OCI-M1 (cell line): ENCODE measurements at regions not wholly inside any gene's neighbourhood (a gene's known extent, or its start where the extent isn't known, plus 50 kb on each side); places are given as distances from the start of the nearest gene placed in this dataset.
A peak's percentile ranks its signal among the peaks of the same experiment; 100 is the strongest.

Source experiments
- DNase-seq: peaks from one replicate; lab custom pipeline; 2025; lab: John Stamatoyannopoulos, UW

- DNase-seq: no peak
These were observed 78.0 kb upstream of the CTLA4 start for GRCh38 chr2:203789618-203790017.

DNA sequence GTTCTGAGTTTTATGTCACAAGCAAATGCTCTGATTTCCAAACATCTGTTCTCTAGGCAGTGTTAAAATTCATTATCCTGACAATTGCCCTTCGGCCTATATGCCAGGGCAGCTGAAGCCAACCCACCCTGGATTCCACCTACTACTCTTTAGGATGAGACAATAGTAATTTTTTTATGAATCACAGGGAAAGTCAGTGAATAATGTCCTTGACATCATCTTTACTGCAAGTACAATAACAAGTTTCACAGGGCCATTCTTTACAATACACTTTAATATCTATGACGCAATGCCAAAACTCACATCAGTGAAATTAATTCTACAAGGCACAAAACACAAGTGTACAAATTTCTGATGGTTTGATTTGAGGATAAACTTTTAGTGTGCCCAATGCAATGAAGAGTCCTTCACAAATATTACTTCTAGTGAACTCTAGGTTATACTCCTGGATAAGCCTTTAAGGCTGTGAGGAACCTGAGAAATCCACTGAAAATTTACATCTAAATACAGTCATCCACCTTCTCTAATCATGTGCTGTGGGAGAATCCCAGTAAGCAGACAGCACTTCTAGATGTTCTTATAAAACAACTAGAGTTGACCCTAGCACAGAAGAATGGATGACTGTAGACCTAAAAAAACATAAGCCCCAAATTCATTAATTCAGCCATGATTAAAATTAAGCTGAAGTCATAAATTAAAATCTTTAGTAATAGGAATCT lies 77.3 kb upstream of the CTLA4 start:
- DNase-seq: no peak

- DNase-seq: no peak
These were observed 71.1 kb upstream of the CTLA4 start for GRCh38 chr2:203796248-203797010.

DNA sequence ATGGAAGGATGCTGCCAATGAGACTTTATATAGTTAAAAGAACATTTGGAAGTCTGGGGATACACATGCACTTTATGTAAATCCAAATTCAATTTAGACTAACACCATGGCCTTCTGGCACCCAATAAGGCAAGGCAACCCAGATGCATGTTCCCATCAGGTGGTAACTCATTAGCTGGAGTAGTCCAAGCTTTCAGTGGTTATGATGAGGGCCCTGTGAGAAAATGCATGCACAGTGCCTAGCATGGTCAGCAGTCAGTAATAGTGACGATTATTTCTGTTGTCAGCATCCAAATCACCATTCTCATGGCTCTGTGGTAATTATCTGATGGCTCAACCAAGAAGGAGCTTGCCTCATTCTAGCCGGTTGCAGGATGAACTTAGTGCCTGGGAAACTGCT lies 70.3 kb upstream of the CTLA4 start:
- no peak for DNase-seq

DNA sequence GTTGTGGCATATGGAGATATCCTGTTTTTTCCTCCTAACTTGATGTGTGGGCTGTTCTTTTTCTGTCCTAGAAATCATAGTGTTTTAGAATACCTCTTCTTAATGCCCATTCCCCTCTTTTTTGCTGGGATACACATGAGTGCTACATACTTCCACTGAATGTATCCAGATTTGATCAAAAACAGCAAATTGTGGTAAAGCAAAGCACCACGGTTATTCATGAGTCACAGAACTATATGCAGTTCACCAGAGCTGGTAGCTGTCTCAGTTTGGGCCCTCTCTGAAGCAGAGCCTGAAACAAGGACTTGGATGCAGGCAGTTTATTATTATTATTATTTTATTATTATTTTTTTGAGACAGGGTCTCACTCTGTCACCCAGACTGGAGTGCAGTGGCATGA lies 69.9 kb upstream of the CTLA4 start:
- no peak for DNase-seq

- DNase-seq: no peak
These were observed 69.1 kb upstream of the CTLA4 start for GRCh38 chr2:203798296-203799087.

DNA sequence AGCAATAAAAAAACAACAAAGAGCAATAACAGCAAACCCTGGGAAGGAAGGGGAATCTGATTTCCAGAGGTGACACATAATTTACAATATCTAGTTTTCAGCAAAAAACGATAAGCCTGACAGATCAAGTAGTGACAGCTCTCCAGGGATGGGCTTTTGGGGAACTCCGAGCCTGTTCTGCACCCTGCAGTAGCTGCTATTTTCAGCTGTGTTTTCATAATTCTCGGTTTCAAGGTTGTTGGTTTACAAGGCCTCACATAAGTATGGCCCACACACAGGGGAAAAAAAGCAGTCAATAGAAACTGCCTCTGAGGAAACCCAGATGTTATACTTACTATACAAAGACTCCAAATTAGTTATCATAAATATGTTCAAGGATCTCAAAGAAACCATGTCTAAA lies 67.7 kb upstream of the CTLA4 start:
- no peak for DNase-seq

GRCh38 chr2:203800783-203801182 lies 66.8 kb upstream of the CTLA4 start:
- DNase-seq: no peak

- DNase-seq: no peak
These were observed 65.1 kb upstream of the CTLA4 start for GRCh38 chr2:203802342-203803052.

GRCh38 chr2:203803053-203803429 lies 64.5 kb upstream of the CTLA4 start:
- no peak for DNase-seq

DNA sequence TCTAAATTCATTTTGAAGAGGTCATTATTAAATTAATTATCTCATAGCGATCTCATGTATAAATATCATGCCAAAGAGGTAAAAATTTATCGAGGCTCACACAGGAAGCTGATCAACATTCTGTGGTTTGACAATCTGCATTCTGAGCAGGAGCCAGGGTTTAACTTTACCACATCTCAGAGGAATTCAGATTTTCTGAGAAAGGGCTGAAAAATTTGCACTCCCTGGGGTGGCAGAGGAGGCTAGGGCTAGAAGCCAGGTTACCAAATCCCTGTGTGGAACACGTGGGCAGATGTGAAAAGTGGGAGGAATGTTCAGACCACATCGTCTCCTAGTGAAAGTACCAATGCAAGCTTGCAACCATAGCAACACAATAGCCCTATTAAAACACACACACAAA lies 63.5 kb upstream of the CTLA4 start:
- no peak for DNase-seq

GRCh38 chr2:203804764-203805485 lies 62.6 kb upstream of the CTLA4 start:
- DNase-seq: peak; percentile 16

DNA sequence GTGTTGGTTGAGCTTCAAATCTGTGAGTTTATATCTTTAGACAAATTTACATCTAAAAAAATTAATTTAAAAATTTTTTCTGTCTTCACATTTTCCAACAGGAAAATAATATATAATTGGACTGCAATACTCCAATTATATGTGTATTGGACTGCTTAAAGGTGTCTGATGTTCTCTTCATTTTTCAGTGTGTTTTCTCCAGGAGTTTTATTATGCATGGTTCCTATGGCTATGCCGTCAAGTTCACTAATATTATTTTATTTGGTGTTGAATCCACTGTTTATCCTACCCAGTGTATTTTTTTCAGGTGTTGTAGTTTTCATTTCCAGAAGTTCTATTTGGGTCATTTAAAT lies 62.1 kb upstream of the CTLA4 start:
- DNase-seq: no peak

DNA sequence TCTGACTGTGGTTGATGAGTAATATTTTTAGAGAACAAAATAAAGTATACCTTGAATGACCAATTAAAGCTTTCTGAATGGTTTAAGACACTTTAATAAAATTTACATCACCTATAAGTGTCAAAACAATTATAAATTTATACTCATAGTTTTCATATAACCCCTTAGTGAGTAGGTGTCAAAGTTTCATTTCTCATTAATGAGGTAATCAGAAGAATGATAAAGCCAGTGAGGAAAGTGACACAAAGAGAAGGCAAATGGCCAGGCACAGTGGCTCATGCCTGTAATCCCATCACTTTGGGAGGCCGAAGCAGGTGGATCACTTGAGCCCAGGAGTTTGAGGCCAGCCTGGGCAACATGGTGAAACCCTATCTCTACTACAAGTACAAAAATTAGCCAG lies 60.8 kb upstream of the CTLA4 start:
- DNase-seq: no peak

- DNase-seq: no peak
These were observed 59.4 kb upstream of the CTLA4 start for GRCh38 chr2:203808046-203808750.

- DNase-seq: no peak
These were observed 58.5 kb upstream of the CTLA4 start for GRCh38 chr2:203809084-203809521.

- DNase-seq: no peak
These were observed 57.5 kb upstream of the CTLA4 start for GRCh38 chr2:203809991-203810510.

DNA sequence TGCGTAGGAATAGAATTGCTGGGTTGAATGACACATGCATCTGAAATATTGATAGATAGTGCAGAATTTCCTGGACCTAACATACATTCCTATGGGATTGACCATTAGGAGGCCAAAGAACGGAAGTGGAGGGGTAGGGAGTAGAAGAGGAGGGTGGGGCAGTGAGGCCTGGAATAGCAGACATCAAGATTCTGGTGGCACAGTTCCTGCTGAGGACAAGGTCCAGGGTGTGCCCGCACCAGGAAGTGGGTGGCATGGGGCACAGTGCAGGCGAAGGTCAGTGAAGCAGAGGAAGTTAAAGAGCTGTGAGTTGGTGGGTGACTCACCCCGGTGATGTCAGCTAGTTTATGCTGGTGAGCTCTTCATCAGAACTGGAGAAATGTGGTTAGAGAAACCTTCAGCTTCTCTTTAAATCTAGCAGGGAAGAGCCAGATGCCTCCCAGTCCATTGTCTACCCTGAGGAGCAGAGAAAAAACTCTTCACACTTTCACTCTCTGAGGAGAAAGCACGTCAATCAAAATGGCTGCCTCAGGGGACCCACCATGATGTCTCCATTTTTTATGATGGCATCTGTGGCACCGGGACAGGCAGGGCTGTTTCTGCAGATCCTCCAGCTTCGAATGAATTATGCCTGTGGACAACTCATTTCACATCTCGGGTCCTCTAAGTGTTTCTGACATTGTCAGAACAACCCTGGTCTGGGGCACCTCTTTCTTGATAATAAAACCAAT lies 55.9 kb upstream of the CTLA4 start:
- peak; percentile 61 for DNase-seq

DNA sequence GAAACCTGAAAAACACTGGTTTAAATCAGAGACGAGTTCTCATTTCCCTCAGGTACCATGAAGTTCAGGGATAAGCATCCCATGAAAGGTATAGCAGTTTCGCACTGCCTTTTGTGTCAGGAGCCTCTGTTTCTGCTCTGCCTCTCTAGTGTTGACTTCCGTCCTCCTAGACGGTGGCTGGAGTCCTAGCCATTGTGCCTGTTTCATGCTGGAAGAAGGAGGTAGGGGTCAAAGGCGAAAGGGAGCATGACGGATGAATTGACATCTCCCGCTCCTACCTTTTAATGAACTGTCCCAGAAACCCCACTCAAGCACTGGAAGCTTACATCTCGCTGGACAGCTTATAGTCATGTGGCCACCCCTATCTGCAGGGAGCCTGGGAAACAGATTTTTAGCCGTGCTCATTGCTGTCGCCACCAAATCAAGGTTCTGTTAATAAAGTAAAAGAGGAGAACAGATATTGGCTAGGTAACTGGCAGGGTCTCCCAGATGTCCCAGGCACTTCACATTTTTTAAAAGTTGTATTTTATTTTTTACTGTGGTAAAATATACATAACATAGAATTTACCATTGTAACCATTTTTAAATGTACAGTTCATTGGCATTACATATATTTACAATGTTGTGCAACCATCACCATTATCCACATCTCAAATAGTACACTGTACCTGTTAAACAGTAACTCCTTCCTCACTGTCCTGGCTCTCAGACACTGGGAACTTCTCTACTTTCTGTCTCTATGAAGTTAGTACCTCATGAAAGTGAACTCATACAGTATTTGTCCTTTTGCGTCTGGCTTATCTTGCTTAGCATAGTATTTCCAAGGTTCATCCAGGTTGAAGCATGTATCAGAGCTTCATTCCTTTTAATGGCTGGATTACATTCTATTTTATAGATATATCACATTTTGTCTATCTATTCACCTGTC lies 55.0 kb upstream of the CTLA4 start:
- DNase-seq: no peak
